ENCODE measurements at regions not wholly inside any gene's neighbourhood (a gene's known extent, or its start where the extent isn't known, plus 50 kb on each side); places are given as distances from the start of the nearest gene placed in this dataset.

DNA sequence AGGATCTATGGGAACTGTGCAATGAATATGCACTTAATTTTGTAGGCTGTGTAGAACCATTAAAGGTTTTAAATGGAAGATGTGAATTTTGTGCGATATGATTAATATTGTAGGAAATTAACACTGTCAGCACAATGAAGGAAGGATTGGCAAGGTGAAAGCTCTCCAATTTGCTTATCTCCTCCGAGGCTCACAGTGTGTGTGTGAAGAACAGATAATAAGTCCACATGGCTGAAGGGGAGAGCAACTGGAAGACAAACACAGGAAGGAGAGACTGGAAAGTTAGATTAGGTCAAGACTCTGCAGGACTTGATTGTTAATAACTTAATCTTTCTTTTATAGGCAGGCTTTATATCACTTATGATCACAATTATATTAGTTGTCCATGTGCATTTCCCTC is 269.7 kb upstream of the VRK2 start:
- H3K9me3 ChIP-seq, result no peaks in the 10 kb centered on the region
- no peak overlapping the region for H3K9ac ChIP-seq
- no peak for DNase-seq
- TF ChIP-seq TCF12 (IDR thresholded peaks at IDR 0.05), result no peak
- TF ChIP-seq IRF3 (IDR thresholded peaks at IDR 0.05; ENCODE audit: low read depth, low read length), result no peak
- no peak for TF ChIP-seq EP300 (IDR thresholded peaks at IDR 0.05; ENCODE audit: borderline replicate concordance in 1 of 2, low read depth in 1 of 2, low read length in 1 of 2)
- TF ChIP-seq, protein P1, sequence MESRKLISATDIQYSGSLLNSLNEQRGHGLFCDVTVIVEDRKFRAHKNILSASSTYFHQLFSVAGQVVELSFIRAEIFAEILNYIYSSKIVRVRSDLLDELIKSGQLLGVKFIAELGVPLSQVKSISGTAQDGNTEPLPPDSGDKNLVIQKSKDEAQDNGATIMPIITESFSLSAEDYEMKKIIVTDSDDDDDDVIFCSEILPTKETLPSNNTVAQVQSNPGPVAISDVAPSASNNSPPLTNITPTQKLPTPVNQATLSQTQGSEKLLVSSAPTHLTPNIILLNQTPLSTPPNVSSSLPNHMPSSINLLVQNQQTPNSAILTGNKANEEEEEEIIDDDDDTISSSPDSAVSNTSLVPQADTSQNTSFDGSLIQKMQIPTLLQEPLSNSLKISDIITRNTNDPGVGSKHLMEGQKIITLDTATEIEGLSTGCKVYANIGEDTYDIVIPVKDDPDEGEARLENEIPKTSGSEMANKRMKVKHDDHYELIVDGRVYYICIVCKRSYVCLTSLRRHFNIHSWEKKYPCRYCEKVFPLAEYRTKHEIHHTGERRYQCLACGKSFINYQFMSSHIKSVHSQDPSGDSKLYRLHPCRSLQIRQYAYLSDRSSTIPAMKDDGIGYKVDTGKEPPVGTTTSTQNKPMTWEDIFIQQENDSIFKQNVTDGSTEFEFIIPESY (IDR thresholded peaks at IDR 0.05; ENCODE audit: borderline replicate concordance, low read depth), result no peak
- TF ChIP-seq MXI1 (IDR thresholded peaks at IDR 0.05; ENCODE audit: low read depth, low read length), result no peak
- H3K9me2 ChIP-seq, result no peaks in the 10 kb centered on the region
- no peaks in the 10 kb centered on the region for H3F3A ChIP-seq (replicated peaks; ENCODE audit: insufficient read depth)
- H3K36me3 ChIP-seq (replicated peaks in 1 of 2; ENCODE audit: control insufficient read depth in 1 of 2, insufficient read depth in 2 of 2, low read length in 1 of 2), result no peaks in the 10 kb centered on the region
- CTCF ChIA-PET, result no interaction called here
- POLR2A ChIA-PET, result no interaction called here
- H3K4me1 ChIP-seq (ENCODE audit: control insufficient read depth in 1 of 2, insufficient read depth in 2 of 2, low read depth in 1 of 2, low read length in 1 of 2), result no peaks in the 10 kb centered on the region
- H3K4me3 ChIP-seq (ENCODE audit: low read depth in 2 of 2, low read length in 1 of 2), result no peak overlapping the region
- H4K20me1 ChIP-seq (ENCODE audit: insufficient read depth), result no peaks in the 10 kb centered on the region
- H3K27me3 ChIP-seq (ENCODE audit: insufficient read depth), result no peaks in the 10 kb centered on the region
- H3K4me2 ChIP-seq, result no peak overlapping the region
- WGBS (ENCODE audit: low lambda C conversion rate), result 49% methylated on average over 2 of the region's 2 CpGs
- H3K27ac ChIP-seq (ENCODE audit: low read depth in 2 of 2, low read length in 1 of 2), result no peak overlapping the region
- no peaks in the 10 kb centered on the region for H3K79me2 ChIP-seq (ENCODE audit: insufficient read depth)
- H2AFZ ChIP-seq (ENCODE audit: low read depth), result no peak overlapping the region

DNA sequence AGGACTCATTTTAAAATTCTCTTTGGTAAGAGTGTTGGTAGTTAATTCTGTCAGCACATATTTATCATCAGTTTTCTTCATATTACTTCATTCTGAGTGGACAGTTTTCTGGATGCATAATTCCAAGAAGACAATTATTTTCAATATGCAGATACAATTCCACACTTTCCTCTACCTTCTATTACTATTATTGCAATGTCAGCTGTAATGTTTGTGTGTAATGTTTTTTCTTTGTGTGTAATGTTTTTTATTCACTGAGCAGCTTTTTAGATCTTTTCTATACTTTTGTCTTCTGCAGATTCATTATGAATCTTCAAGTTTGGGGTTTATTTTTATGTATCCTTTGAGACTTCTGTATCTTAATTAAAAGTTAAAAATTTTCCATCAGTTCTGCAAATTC is 264.0 kb upstream of the VRK2 start:
- Histone ChIP-seq H4K20me1 (ENCODE audit: insufficient read depth) (no peaks in the 10 kb centered on the region), H3K9ac (no peak overlapping the region), H3K36me3 (replicated peaks in 1 of 2; ENCODE audit: control insufficient read depth in 1 of 2, insufficient read depth in 2 of 2, low read length in 1 of 2) (no peaks in the 10 kb centered on the region), H3K27me3 (ENCODE audit: insufficient read depth) (no peaks in the 10 kb centered on the region), H3K79me2 (ENCODE audit: insufficient read depth) (no peaks in the 10 kb centered on the region), H3F3A (replicated peaks; ENCODE audit: insufficient read depth) (no peaks in the 10 kb centered on the region), H3K4me3 (ENCODE audit: low read depth in 2 of 2, low read length in 1 of 2) (no peak overlapping the region), H3K9me2 (no peaks in the 10 kb centered on the region), H3K4me1 (ENCODE audit: control insufficient read depth in 1 of 2, insufficient read depth in 2 of 2, low read depth in 1 of 2, low read length in 1 of 2) (no peaks in the 10 kb centered on the region), H3K27ac (ENCODE audit: low read depth in 2 of 2, low read length in 1 of 2) (no peak overlapping the region), H3K9me3 (no peaks in the 10 kb centered on the region), H3K4me2 (no peak overlapping the region), H2AFZ (ENCODE audit: low read depth) (no peak overlapping the region)
- ChIA-PET CTCF (no interaction called here), POLR2A (no interaction called here)
- no peak for DNase-seq
- TF ChIP-seq, protein P1 (IDR thresholded peaks at IDR 0.05; ENCODE audit: borderline replicate concordance, low read depth), result no peak
- TF ChIP-seq, protein P2, sequence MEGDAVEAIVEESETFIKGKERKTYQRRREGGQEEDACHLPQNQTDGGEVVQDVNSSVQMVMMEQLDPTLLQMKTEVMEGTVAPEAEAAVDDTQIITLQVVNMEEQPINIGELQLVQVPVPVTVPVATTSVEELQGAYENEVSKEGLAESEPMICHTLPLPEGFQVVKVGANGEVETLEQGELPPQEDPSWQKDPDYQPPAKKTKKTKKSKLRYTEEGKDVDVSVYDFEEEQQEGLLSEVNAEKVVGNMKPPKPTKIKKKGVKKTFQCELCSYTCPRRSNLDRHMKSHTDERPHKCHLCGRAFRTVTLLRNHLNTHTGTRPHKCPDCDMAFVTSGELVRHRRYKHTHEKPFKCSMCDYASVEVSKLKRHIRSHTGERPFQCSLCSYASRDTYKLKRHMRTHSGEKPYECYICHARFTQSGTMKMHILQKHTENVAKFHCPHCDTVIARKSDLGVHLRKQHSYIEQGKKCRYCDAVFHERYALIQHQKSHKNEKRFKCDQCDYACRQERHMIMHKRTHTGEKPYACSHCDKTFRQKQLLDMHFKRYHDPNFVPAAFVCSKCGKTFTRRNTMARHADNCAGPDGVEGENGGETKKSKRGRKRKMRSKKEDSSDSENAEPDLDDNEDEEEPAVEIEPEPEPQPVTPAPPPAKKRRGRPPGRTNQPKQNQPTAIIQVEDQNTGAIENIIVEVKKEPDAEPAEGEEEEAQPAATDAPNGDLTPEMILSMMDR (IDR thresholded peaks at IDR 0.05), result no peak
- TF ChIP-seq USF2 (IDR thresholded peaks at IDR 0.05; ENCODE audit: borderline replicate concordance, low read depth, low read length) (no peak), RAD21 (IDR thresholded peaks at IDR 0.05; ENCODE audit: low read length) (no peak), MXI1 (IDR thresholded peaks at IDR 0.05; ENCODE audit: low read depth, low read length) (no peak), FOXJ3 (CRISPR knock-in tag; IDR thresholded peaks at IDR 0.05) (no peak), FOXM1 (IDR thresholded peaks at IDR 0.05; ENCODE audit: low read depth) (no peak), TCF12 (IDR thresholded peaks at IDR 0.05) (no peak), FOSL2 (IDR thresholded peaks at IDR 0.05; ENCODE audit: borderline replicate concordance, low read depth) (no peak), CHD2 (IDR thresholded peaks at IDR 0.05; ENCODE audit: low read length, partially characterized antibody) (no peak), JUND (IDR thresholded peaks at IDR 0.05) (no peak), TEAD4 (IDR thresholded peaks at IDR 0.05; ENCODE audit: borderline replicate concordance, insufficient read depth) (no peak), EZH2phosphoT487 (IDR thresholded peaks at IDR 0.05; ENCODE audit: borderline replicate concordance, low read depth) (no peak), POLR2AphosphoS5 (IDR thresholded peaks at IDR 0.05; ENCODE audit: low read depth, low read length) (no peak), SIN3A (IDR thresholded peaks at IDR 0.05; ENCODE audit: borderline replicate concordance, low read depth, low read length) (no peak), TAF1 (IDR thresholded peaks at IDR 0.05; ENCODE audit: borderline replicate concordance, low read depth, low read length) (no peak), ELF1 (IDR thresholded peaks at IDR 0.05) (no peak)
